GM18951 (cell line): ENCODE measurements at regions not wholly inside any gene's neighbourhood (a gene's known extent, or its start where the extent isn't known, plus 50 kb on each side); places are given as distances from the start of the nearest gene placed in this dataset.
"Not testable (repeated sequence)": the region's sequence is repeated elsewhere in the genome, so short reads cannot be mapped to it uniquely, and the experiment has no call there.

ENCODE experiments used
- POLR2A ChIP-seq: IDR thresholded peaks from 4 replicates; pipeline ENCODE4 v1.6.1; 2011; ENCODE audit warnings: mild to moderate bottlenecking; ENCODE audit not compliant: insufficient read length, insufficient read depth; ENCODE audit errors: extremely low read depth
- in situ Hi-C: fragments of 300-500 bp; cut with MboI; formaldehyde crosslinking; loops from one replicate; pipeline ENCODE4 v1.12.0; 2022; ENCODE audit warnings: low sequenced_read_pairs, mixed read lengths, inconsistent platforms; ENCODE audit not compliant: unreplicated experiment

DNA sequence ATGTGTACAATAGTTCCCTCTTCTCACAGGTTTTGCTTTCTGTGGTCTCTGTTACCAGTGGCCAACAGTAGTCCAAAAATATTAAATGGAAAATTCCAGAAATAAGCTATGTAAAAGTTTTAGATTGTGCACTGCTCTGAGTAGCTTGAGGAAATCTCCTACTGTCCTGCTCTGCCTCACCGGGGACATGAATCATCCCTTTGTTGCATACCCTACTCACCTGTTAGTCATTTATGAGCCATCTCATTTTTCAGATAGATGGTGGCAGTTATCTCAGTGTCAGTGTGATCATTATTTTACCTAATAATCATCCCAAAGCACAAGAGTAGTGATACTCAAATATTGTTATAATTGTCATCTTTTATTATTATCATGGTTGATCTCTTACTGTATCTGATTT is 688.1 kb downstream of the PLA2G4A start:
- no peak for TF ChIP-seq POLR2A
- in situ Hi-C loops: no loop called here

DNA sequence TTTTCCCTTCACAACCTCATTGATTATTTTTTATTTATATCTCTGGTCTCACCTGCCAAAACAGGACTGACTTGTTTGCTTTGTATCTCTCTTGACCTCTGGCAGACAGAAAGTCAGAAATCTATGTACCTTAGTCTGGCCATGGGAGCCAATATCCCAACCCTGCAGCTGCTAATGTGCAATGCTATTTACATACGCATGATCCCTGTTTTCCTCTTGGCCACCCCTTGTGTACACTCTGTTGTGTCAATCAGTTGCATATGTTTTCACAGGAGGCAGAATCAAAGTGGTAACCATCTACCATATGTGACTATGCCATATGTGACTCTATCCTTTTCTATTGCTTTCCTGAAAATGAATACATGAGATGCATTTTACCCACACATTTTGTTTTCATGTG is 688.8 kb downstream of the PLA2G4A start:
- in situ Hi-C loops: no loop called here
- TF ChIP-seq POLR2A: no peak

DNA sequence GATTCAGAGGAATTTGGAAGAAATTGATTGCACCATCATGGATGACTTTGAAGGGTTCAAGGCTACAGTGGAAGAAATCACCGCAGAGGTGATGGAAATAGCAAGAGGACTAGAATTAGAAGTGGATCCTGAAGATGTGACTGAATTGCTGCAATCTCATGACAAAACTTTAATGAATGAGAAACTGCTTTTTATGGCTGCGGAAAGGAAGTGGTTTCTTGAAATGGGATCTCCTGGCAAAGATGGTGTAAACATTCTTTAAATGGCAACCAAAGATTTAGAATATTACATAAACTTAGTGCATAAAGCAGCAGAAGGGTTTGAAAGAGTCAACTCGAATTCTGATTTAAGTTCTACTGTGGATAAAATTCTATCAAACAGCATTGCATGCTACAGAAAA is 698.6 kb downstream of the PLA2G4A start:
- TF ChIP-seq POLR2A: no peak
- in situ Hi-C loops: no loop called here

DNA sequence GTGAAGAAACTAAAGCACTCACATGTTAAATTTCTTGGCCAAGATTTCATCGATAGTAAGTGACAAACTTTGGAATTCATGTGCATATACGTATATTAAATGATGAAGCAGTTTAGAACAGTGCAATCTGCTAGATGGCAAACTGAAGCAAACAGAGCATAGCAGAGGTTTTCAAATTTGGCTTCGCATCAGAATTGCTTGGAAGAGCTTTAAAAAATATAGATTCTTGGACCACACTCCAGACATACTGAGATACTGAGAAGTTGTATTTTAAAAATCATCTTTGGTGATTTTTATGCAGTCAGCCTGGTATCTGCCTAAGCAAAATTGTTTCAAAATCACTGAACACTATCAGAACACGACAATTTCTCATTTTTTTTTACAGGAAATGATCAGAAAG is 709.2 kb downstream of the PLA2G4A start:
- TF ChIP-seq POLR2A: no peak
- in situ Hi-C loops: no loop called here

DNA sequence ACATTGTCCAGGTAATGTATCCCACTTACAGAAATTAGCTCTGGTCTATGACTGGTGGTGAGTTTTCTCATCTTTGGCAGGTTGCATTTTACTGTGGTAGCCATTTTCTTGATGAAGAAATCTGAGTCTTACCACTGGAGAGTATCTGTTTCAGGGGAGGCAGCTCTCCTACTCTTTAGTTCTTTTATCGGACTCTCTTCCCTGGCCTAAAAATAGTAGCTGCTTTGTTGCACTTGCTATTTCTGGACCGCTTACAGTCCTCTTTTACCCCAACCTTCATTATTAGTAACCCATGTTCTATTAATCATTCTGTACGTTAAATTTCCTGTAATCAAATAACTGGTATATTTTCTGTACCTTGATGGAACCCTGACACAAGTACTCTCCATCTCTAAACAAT is 720.8 kb downstream of the PLA2G4A start:
- TF ChIP-seq POLR2A: no peak
- in situ Hi-C loops: no loop called here

DNA sequence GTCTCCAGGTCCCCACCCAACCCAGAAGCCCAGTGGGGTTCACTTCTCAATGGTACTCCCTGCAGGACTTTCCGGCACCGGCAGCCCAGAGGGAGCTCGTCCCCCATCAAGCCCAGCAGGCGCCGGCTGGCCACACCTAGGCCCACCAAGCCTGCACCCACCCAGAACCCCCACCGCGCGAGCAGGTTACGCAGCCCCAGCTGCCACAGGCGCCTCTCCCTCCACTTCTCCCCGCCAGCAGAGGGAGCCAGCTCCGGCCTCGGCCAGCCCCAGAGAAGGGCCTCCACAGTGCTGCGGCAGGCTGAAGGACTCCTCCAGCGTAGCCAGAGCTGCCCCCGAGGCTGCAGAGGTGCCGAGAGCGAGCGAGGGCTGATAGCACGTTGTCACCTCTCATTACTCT is 722.3 kb downstream of the PLA2G4A start:
- TF ChIP-seq POLR2A: no peak
- in situ Hi-C loops: no loop called here

DNA sequence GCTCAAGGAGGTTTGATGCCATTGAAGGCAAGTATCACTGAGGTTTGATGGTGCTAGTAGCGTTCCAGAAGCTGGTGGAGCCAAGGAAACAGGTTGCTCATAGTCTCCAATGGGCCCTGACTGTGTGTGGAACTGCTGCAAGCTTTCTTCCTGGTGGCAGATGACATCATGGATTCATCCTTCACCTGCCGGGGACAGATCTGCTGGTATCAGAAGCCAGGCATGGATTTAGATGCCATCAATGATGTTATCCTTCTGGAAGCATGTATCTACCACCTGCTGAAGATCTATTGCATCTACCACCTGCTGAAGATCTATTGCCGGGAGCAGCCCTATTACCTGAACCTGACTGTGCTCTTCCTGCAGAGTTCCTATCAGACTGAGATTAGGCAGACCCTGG is 734.4 kb downstream of the PLA2G4A start:
- no peak for TF ChIP-seq POLR2A
- in situ Hi-C loops: no loop called here

DNA sequence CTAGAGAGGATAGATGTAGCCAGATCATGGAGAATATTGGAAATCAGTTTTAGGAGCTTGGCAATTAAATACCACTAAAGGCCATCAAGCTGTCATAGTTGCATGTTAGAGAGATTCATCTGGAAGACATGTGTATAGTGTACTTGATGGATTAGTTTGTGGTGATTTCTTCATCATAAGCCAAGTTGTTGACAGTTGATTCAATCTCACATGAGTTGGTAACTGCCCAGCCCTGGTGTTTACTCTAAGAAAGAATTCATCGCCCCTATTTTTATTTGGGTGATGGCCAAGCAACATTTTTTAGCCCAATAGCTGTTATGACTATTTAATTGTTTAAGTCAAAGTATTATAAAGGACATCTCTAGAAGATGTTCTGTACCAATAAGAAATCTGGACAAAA is 737.6 kb downstream of the PLA2G4A start:
- in situ Hi-C loops: no loop called here
- TF ChIP-seq POLR2A: no peak

DNA sequence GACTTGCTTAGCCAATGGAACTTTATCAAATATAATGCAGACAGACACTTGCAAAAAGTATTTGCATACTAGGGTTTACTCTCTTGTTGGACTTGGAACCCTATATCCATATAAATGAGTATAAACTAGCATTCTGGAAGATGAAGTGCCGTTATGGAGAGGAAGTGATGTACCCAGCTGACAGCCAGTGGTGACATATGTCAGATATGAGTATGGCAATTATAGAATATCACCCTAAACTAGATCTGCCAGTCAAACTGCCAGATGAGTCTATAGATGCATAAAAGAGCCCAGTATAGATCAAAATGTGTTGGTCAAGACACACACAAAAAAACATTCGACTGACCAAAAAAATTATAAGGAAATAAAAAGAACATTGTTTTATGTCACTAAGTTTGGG is 739.3 kb downstream of the PLA2G4A start:
- TF ChIP-seq POLR2A: no peak
- in situ Hi-C loops: no loop called here

DNA sequence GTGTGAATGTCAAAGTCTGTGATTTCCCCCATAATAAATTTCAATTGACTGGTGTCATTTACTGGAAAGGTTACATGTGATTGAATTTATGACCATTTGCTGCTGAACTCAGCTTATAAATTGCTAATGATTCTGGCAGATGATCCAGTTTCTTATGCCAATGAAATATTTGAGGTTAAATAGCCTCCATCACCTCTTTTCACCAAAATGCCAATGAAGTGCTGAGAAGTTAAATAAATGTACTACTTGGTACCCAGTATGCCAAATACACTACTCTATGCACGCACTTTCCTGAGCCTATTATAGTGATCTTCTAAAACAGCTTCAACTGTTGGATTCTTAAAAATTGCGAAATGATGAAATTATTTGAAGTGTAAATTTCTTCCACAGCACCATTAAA is 741.4 kb downstream of the PLA2G4A start:
- TF ChIP-seq POLR2A: no peak
- in situ Hi-C loops: no loop called here

DNA sequence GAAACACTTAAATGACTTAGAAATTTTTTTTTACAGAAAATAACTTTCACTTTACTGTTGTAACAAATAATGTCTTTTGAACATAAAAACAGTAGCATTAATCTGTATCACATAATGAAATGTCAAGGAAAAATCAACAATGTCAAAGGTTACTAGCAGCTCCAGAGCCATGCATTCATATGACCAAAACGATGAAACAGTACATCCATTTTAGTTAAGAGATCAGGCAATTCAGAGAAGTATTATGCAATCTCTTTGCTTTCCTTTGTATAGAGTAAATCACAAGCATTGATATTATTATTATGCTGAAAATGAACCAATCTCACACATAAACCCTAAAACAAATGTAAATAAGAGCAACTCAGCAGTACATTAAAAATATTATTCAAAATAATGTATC is 748.9 kb downstream of the PLA2G4A start:
- in situ Hi-C loops: no loop called here
- TF ChIP-seq POLR2A: no peak

DNA sequence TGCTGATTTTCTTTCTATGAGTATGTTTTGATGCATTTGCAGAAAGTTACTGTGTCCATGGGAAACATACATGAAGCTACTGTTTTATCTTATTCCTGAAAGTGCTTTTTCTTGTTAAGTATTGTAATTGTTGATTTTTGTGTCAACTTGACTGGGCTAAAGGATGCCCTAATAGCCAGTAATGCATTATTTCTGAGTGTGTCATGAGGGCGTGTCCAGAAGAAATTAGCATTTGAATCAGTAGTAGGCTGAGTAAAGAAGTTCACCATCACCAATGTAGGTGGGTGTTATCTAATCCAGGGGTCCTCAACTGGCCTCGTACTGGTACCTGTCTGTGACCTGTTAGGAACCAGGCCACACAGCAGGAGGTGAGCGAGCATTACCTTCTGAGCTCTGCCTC is 760.2 kb downstream of the PLA2G4A start:
- TF ChIP-seq POLR2A: no peak
- in situ Hi-C loops: no loop called here

DNA sequence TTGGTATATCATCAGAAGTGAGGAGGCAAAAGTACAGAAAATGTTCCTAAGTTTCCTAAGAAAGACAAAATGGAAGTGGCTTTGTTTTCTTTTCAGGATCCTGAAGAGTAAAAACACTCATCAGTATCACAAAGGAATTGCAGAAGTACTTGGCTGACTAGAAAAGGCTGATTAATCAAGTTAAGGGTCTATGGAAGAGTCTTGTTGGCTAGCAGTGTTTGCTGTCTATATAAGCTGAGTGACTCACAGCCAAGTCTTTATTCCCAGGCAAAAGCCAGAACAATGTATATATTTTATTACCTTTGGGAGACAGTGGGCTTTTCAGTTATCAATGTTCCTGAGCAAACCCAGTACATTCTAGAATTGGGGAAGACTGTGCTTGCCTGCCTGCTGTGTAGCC is 777.0 kb downstream of the PLA2G4A start:
- TF ChIP-seq POLR2A: no peak
- in situ Hi-C loops: no loop called here

DNA sequence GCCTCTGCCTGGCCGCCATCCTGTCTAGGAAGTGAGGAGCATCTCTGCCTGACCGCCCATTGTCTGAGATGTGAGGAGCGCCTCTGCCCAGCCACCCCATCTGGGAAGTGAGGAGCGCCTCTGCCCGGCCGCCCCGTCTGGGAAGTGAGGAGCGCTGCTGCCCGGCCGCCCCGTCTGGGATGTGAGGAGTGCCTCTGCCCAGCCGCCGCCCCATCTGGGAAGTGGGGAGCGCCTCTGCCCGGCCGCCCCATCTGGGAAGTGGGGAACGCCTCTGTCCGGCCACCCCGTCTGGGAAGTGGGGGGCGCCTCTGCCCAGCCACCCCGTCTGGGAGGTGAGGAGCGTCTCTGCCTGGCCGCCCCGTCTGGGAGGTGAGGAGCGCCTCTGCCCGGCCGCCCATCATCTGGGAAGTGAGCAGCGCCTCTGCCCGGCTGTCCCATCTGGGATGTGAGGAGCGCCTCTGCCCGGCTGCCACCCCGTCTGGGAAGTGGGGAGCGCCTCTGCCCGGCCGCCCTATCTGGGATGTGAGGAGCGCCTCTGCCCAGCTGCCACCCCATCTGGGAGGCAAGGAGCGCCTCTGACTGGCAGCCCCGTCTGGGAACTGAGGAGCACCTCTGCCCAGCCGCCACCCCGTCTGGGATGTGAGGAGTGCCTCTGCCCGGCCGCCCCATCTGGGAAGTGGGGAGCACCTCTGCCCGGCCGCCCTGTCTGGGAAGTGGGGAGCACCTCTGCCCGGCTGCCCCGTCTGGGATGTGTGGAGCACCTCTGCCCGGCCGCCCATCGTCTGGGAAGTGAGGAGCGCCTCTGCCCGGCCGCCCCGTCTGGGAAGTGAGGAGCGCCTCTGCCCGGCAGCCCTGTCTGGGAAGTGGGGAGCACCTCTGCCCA is 787.3 kb downstream of the PLA2G4A start:
- in situ Hi-C loops: not testable (repeated sequence)

DNA sequence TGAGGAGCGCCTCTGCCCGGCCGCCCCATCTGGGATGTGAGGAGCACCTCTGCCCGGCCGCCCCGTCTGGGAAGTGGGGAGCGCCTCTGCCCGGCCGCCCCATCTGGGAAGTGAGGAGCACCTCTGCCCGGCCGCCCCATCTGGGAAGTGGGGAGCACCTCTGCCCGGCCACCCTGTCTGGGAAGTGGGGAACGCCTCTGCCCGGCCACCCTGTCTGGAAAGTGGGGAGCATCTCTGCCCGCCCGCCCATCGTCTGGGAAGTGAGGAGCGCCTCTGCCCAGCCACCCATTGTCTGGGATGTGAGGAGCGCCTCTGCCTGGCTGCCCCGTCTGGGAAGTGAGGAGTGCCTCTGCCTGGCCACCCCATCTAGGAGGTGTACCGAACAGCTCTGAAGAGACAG is 788.1 kb downstream of the PLA2G4A start:
- in situ Hi-C loops: not testable (repeated sequence)
